ENCODE measurements at regions not wholly inside any gene's neighbourhood (a gene's known extent, or its start where the extent isn't known, plus 50 kb on each side); places are given as distances from the start of the nearest gene placed in this dataset.

DNA sequence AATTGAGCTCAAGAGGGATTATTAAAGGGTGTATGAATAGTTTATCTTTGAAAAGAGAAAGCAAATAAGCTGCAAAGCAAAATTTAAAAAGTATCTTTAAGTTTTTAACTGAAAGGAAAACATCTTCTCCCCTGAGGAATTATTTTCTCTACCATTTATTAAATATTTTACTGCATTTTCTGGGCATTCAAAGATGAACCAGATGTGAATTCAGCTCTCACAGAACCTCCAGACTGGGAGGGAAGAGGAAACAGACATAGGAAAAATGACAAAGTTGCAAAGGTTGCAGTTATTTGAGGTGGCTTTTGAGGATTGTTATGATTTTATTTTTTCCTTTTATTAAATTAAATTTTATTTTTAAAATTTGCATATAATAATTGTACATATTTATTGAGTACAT is 122.7 kb upstream of the SESN3 start:
- no peak for DNase-seq (ENCODE audit: low read depth)

DNA sequence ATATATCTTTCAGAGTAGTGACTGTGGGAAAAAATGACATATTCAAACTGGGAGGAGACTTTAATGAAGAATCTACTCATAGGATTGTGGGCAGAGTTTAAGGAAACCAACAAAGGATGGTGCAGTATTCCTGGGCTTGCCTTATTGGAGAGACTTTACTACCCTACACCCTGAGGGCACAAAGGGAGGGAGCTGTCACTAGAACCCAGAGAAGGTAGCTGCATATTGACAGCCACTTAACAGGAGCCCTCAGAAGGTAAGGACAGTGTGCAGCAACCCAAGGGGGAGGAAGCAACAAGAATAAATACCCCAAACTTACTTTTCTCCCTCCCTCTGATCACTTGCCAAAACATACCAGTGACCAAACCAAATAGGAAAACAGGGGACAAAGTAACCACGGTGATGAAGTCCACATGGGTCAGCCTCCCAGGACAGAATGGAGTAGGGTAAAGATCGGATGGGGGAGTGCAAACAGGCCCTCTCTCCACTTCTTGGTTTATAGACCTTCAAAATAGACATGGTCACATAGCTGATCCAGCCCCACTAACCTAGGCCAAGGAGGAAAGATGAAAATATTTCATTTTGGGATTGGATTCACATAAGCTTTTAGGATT is 121.8 kb upstream of the SESN3 start:
- no peak for DNase-seq (ENCODE audit: low read depth)

DNA sequence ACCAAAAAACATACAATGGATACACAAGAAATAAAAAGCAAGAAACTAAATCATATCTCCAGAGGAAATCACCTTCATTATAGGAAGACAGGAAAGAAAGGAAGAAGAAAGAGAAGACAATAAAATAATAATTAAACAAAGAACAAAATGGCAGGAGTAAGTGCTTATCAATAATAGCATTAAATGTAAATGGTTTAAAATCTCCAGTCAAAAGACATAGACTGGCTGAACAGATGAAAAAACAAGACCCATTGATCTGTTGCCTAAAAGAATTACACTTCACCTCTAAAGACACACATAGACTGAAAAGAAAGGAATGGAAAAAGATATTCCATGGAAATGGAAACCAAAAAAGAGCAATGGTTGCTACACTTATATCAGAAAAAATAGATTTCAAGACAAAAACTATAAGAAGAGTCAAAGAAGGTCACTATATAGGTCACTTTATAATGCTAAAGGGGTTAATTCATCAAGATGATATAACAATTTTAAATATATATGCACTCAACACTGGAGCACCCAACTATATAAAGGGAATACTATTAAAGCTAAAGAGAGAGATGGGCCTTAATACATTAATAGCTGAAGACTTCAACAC is 118.4 kb upstream of the SESN3 start:
- no peak for DNase-seq (ENCODE audit: low read depth)

DNA sequence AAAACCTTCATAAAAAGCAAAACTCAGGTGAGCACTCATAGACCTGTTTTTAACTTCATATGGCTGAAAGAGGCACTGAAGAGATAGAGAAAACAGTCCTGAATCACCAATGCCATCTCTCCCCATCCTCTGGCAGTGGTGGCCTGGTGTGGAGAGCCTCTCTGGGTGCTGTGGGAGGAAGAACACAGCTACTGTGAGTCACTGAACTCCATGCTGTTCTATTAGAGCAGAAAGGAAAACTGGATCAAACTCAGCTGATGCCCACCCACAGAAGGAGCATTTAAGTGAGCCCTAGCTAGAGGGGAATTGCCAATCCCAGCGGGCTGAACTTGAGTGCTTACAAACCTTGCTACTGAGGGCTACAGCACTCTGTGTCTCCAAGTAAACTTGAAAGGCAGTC is 115.3 kb upstream of the SESN3 start:
- no peak for DNase-seq (ENCODE audit: low read depth)

DNA sequence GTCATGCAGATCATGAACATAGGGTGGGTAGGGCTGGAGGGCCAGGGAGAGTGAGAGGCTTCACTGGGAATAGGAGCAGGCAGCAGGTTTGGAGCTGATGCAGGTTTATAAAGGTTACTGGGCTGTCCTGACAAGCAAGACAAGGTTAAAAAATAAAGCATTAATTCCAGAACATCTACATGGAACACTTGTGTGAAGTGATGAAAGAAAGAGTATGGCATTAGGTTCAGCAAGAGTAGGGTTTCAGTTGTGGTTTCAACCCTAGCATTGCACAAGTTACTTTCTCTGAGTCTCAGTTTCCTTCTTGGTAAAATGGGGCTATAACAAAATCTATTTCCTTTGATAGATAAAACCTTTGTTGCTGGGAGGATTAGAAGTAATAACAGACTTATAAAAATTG is 114.6 kb upstream of the SESN3 start:
- no peak for DNase-seq (ENCODE audit: low read depth)

DNA sequence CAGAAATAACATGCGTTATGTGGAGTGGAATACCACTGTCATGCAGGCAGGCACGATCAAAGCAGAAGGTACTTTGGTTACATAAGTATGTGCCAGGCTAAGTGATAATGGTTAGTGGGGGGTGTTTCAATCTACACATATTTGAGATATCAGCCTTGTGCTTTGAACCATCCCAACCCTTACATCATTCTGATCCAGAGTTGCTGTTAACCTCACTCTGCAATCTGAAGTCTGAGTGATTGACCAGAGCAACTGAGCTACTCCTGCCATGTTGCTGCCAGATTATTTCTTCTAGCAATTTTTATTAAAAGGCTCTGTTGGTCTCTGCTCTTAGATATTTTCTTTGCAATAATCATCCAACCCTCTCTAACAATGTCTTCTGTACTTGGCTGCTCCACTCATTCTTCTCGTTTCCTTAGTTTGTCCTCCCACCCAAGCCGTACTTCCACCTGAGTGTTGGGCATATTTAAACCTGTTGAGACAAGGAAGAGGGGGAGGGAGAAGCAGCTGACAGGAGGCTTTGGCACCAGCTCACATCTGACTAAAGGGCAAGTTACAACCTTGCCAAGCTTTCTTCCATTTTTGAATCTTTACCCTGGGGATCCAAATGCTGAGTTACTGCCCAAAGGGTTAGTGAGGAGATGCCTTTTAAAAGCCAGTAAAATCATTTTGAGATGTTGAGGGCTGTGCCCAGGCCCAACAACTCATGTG is 114.1 kb upstream of the SESN3 start:
- DNase-seq (ENCODE audit: low read depth) = no peak

DNA sequence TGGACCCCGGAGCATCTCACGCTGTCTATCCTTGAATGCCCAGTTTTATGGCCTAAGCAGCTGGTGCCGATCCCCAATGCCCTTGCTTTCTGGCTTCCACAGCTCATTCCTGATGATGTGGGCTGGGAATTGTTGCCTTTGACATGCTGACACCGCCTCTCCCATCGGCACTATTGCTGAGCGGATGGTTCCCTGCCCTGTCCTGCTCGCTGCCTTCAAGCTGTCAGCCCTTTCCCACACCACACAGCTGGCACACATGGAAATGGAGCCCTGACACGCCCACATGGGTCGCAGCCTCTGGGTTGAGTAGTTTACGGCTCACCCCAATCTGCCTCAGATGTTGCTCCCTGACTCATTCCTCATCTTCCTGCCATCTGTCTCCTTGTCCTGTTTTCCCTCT is 110.2 kb upstream of the SESN3 start:
- no peak for DNase-seq (ENCODE audit: low read depth)

DNA sequence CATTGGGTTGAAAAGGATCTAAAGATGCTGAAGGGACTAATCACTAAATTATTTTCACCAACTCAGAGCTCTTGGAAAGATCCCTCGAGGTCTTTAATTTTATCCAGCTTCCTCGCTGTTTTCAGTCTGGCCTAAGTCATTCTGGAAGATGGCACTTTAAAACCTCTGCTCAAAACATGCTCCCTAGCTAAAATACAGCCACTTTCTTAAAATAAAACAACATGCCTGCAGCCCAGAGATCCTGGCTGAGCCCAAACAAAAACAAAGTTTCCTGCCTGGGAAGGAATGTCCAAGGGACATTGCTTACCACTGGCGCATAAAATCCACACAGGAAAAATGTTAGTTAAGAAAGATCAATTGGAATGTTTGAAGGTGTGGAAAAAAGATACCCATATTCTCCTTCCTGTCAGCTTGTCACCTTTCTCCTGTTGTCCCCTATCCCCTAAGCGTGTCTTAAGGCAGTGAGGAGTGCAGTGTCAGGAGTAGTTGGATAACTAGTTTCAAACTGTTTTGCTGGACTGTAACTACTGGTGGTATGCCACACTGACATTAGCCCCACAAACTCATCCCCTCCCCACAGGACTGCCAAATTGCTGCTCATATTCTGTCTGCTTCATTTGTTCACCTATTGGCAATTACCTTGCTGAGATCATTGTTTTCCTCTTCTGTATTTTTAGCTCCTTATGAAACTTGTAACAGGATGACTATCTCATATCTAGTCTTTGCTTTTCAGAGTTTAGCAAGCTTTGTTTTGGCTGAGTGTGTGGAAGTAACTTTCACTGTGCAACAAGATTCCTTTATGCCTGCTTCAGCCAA is 108.3 kb upstream of the SESN3 start:
- DNase-seq (ENCODE audit: low read depth) = no peak

DNA sequence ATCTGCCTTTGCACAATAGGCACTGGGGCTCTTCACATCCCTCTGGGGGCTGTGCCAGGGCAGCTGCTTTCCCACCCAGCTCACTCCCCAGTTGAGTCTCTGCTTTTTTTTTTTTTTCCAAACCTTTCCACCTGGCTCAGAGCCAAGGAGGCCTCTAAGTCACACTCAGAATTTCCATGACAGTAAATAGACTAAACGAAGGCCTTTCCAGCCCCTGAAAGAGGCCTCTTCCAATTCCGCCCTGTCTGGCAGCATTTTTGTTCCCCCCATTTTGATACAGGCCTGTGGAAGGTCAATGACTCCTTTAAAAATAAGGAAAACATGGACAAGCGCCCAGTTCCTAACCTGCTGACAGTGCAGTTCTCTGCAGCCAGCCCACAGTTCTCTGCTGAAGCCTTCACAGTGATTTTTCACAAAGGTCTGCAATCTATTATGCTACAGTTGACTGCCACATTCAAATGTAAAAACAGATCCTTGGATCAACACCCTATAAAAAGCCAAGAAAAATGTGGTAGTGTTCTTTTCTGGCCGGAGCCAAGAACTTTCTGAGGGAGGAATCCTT is 107.5 kb upstream of the SESN3 start:
- DNase-seq (ENCODE audit: low read depth) = no peak

DNA sequence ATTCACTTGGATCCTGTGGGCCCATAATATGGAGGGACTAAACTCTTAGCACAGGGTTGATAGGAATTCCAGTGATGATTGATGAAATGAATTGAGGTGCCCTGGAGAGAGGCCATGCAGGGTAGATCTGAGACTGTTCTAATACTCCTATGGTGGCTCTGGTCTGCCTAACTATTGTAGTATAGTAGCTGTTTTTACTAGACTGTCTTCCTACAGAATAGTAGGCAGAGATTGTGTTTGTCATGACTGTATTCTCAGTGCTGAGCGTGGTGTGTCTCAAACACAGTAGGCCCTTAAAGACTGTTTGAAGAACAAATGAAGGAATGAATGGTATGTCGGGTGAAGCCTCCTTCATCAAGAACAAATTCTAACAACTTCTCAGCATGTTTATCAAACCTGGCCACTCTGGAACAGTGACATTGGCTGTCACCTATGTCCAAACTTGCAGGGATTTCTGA is 107.0 kb upstream of the SESN3 start:
- DNase-seq (ENCODE audit: low read depth) = no peak

DNA sequence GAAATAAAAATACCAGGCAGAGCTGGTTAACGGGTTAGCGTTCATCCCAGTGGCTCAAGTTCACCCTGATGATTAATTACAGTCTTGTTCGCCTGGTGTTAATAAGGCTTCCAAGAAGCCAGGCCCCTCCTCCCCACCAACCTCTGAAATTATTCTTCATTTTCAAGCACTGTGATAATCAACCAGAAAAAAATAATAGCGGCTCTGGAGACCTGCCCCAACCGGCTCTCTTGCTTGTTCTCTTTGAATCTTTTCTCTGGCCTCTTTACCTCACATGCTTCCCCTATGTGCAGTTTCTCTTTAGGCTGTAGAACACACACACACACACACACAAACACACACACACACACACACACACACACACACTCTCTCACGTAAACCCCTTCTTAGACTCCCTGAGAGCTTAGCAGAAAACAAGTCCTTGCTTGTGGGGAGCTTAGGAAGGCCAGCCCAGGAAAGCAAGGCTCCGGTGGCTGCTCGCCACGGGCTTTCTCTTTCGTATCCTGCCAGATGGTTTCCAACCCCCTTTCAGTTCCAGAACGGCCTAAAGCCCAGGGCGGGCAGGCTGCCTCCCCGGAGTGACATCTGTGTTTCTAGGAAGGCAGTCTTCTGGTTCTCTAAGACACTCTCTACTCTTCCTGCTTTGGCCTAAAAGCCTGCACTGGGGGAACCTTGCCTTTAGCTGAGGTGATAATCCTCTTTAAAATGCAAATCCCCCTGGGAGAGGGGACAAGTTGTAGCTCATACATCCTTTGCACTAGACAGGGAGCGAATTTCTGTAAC is 106.4 kb upstream of the SESN3 start:
- no peak for DNase-seq (ENCODE audit: low read depth)

DNA sequence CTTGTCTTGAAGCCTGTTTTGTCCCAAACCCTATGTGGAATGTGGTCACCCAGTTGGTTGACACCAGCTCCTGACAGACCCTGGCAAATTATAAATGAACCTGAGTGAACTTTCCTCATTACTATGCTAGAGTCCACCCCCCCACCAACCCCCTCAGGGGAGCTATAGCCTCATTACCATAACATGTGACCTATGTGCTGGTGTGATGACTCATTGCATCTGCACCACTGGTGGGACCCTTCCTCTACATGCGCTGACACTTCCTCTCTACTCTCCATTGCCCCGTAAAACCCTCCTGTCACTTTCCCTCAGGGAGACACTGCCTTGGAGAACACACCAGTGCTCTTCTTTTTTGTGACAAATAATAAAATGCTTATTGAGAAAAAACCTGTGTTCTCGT is 105.0 kb upstream of the SESN3 start:
- DNase-seq (ENCODE audit: low read depth) = no peak

DNA sequence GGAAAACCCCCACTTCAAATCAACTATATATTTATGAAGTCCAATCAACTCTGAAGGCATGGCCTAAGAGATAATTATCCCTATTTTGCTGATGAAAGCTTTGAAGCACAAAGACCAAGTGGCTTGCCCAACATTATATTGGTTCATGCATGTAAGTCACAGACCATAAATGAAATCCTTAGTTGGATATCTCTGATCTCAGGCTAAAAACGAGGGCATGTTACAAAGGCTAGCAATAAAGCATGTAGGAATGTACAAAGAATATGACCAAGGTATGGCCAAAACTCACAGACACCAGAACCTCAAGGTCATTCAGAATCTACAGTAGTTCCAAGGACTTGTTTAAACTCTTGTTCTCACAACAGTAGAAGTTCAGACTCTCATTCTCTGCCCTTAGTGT is 100.2 kb upstream of the SESN3 start:
- no peak for DNase-seq (ENCODE audit: low read depth)

DNA sequence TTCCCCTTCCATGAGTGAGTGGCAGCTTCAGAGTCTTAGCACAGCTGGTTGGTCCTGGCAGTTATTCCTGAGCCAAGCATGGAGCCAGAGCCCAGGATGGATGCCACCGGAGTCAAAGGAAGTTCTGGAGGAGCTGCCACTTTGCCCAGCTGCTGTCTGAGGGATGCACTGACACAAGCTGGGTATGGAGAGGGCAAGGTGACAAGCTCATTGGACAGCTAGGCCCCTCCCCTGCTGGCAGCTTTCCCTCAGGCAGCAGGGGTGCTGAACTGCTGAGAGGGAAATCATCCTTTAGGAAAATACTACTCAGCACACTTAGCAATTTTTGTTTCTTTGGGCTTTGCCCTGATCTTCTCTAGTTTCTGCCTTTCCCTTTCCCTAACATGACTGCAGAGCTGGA is 99.3 kb upstream of the SESN3 start:
- DNase-seq (ENCODE audit: low read depth) = no peak

DNA sequence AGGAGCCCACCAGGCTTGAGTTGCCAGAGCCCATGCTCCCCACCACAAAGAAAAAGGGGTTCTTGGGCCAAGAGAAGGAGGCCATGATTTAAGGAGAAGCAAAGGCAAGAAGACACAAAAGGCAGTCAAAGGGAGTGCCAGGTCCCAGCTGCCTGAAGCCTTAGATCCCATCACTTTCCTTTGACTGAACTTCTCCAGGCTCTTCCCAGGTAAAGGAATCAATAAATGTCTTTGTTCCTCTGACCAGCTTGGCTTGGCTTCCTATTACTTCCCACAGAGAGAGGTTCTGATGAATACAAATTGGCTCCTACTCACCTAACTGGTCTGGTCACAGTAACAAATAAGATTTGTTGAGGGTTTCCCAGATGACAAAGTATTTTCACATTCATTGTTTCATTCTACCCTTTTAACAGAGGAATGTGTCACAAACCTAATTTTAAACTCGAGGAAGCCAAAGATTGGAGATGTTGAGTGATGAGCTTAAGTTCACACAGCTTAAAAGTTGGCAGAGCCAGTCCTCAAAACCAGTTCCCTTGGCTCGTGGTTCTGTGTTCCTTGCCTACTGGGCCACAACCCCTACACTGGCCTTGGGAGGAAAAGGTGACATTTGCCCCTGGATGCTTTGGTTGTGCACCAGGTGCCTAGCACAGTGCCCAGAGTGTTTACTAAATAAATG is 96.4 kb upstream of the SESN3 start:
- no peak for DNase-seq (ENCODE audit: low read depth)

DNA sequence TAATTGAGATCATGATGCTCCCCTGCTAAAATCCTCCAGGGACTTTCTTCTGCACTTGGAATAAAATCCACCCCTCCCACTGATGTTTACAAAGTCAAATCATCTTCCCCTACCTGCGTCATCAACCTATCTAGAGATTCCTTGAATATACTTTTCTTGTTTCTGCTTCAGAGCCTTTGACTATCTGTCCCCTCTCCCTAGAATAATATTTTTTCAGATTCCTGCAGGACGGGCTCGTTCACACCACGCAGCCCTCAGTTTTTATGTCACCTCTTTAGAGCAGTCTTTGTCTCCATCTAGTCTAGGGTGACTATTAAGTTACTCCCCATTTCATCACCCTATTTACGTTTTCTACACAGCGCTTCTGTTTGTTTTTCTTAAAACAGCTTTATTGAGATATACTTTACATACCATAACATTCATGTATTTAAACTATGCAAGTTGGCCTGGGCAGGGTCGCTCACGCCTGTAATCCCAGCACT is 94.8 kb upstream of the SESN3 start:
- no peak for DNase-seq (ENCODE audit: low read depth)

DNA sequence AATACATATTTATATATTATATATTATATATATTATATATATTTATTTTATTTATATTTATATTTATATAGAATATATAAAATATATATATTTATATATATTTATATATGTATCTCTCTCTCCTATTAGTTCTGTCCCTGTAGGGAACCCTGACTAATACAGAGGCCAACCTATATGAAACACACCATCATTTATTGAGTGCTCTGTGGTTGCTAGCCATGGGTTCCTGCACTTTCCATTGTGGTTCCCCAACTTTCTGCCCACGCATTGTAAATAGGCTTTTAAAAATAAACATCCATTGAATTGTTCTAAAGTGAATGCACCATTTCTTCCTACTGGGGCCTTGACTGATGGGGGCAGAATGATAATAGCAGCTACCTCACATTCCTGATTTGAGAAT is 93.8 kb upstream of the SESN3 start:
- DNase-seq (ENCODE audit: low read depth) = no peak

DNA sequence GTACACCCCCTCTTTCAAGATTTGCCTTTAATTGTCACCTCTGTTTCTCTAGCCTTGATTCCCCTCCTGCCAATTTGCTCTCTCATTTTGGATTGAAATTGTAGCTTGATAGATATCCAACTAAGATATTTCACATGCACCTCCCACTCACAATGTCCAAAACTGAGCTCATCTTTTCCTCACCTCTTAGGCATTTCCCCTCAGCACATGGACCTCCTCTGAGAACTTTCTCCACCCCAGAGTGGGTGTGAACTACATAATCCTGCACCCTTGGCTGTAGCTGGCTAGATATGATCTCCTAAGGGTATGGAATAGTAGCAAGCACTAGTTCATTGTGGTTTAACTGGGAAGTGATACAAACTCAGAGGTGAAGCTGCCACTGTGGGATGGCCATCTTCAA is 91.5 kb upstream of the SESN3 start:
- DNase-seq (ENCODE audit: low read depth) = no peak

DNA sequence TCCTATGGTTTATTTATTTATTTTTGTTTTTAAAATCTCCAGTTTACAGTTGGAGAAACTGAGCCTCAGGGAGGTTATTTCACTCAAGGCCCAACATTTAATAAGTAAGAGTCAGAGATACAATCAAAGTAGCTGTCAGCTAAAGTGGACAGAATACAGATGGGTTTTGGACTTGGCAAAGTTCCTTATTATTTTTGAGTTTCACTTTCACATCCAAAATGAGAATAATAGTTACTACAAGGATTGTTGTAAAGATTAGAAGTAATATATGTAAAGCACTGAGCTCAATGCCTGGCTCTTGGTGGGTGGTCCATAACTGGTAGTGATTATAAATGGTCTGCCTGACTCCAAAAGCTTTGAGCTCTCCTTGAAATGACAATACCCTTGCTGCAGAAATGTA is 87.5 kb upstream of the SESN3 start:
- no peak for DNase-seq (ENCODE audit: low read depth)

DNA sequence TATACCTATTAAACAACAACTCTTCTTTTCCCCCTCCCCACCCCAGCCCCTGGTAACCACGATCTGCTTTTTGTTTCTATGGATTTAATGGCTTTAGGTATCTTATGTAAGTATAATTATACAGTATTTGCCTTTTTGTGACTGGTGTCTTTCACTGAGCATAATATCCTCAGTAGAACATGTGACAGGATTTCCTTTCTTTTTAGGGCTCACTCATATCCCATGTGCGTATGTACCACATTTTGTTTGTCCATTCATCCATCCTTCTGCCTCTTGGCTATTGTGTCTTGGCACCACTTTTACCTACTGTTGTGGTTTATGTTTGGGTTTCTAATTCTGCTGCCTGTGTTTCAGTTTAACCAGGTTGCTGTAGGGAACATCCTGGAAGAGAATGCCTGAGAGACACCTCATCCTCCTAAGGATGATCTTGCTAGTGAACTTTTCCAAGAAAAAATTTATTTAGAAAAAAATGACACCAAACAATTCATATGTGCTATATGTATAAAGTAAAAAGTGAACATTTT is 77.6 kb upstream of the SESN3 start:
- DNase-seq (ENCODE audit: low read depth) = no peak

DNA sequence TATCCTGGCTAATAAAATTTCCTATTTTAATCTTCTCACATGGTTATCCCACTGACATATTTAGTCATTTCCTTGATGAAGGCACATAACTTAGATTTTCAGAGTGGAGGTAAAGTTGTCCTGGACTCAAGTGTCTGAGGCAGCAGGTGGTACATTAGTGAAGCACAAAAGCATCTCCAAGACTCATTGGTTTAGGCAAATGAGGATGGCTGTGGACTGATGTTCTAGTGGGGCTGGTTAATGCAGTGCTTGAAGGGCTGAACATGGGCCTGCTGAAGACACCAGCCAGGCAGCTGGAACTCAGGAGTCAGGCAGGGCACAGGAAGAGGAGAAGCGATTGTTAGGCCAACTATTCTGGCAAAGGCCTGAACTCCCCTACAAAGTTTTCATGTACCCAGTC is 76.3 kb upstream of the SESN3 start:
- DNase-seq (ENCODE audit: low read depth) = no peak

Measured in HS-27A (cell line).